HepG2 (cell line): ENCODE measurements at regions not wholly inside any gene's neighbourhood (a gene's known extent, or its start where the extent isn't known, plus 50 kb on each side); places are given as distances from the start of the nearest gene placed in this dataset.
A peak's percentile ranks its signal among the peaks of the same experiment; 100 is the strongest.
"Not testable (repeated sequence)": the region's sequence is repeated elsewhere in the genome, so short reads cannot be mapped to it uniquely, and the experiment has no call there.

Experiments used
- ATAC-seq: fragments of 200-7000 bp; cut with Tn5 transposase; 3 replicates; pipeline ENCODE4 v1.9.1; 2020; ENCODE audit warnings: mild to moderate bottlenecking, moderate library complexity
- BruUV-seq: library from RNA; stranded (reverse); fragments of 400-500 nt; replicated peaks from 2 replicates; lab custom pipeline; 2021; lab: Mats Ljungman, UMichigan
- CTCF ChIA-PET: fragments of 300-600 bp; formaldehyde crosslinking; extraction: SDS; loops from one replicate; lab custom pipeline; 2021; ENCODE audit warnings: low total read pairs, inconsistent platforms, low intra/inter-chr PET ratio; lab: Yijun Ruan, JAX
- POLR2A ChIA-PET: fragments of 350-600 bp; sonication (Branson Sonifier 250); formaldehyde crosslinking; loops from one replicate; lab custom pipeline; 2020; ENCODE audit warnings: antibody characterized with exemption, inconsistent platforms; lab: Yijun Ruan, JAX
- DNase-seq: peaks from one replicate; pipeline ENCODE4 v3.0.0-alpha.2; 2015; ENCODE audit warnings: low spot score
- FAIRE-seq: peaks from 3 replicates; lab custom pipeline; 2011; peaks lifted over from hg19 to GRCh38; lab: Jason Lieb, UNC
- H2AFZ ChIP-seq: one replicate; pipeline ENCODE4 v1.6.1; 2011; ENCODE audit warnings: low read length, inconsistent platforms
- H3K27ac ChIP-seq: fragments of 300-600 bp; 3 replicates; pipeline ENCODE4 v1.8.0; 2011; ENCODE audit warnings: mixed run types, mild to moderate bottlenecking, mixed read lengths, low read length, inconsistent platforms; ENCODE audit not compliant: insufficient read depth; ENCODE audit errors: extremely low read length
- H3K27me3 ChIP-seq, 2 experiments: fragments of 200-600 bp in 1 of 2; 2 replicates in 1 of 2; 3 replicates in 1 of 2; pipeline versions ENCODE4 v1.6.0 to v1.8.0; 2011; ENCODE audit warnings: low read length in 2 of 2, mild to moderate bottlenecking in 2 of 2, moderate library complexity in 2 of 2, inconsistent platforms in 1 of 2; ENCODE audit not compliant: insufficient read depth in 2 of 2, control insufficient read depth in 1 of 2
- H3K36me3 ChIP-seq, 2 experiments: fragments of 200-600 bp in 1 of 2; replicated peaks in 1 of 2; 2 replicates in 1 of 2; 3 replicates in 1 of 2; pipeline versions ENCODE4 v1.5.1 to v1.8.0; 2011; ENCODE audit warnings: low read length in 2 of 2, inconsistent platforms in 1 of 2; ENCODE audit not compliant: insufficient read depth in 2 of 2, control insufficient read depth in 1 of 2
- H3K4me1 ChIP-seq: 2 replicates; pipeline ENCODE4 v1.5.1; 2012; ENCODE audit warnings: low read length, inconsistent platforms; ENCODE audit not compliant: insufficient read depth
- H3K4me2 ChIP-seq: 2 replicates; pipeline ENCODE4 v1.6.0; 2011; ENCODE audit warnings: low read depth, low read length, inconsistent platforms
- H3K4me3 ChIP-seq, 3 experiments: fragments of 200-600 bp in 1 of 3; sonication (generic), shearing (Covaris generic) in 1 of 3; replicated peaks in 1 of 3; 2 replicates each; pipeline ENCODE4 v1.5.1; 2011 to 2016; ENCODE audit warnings: low read length in 3 of 3, inconsistent platforms in 2 of 3, low read depth in 2 of 3, mild to moderate bottlenecking in 2 of 3, control low read depth in 1 of 3, mixed read lengths in 1 of 3; ENCODE audit not compliant: insufficient read depth in 1 of 3
- H3K79me2 ChIP-seq: one replicate; pipeline ENCODE4 v1.6.1; 2011; ENCODE audit warnings: low read length, inconsistent platforms; ENCODE audit not compliant: insufficient read depth
- H3K9ac ChIP-seq: 2 replicates; pipeline ENCODE4 v1.6.0; 2011; ENCODE audit warnings: mild to moderate bottlenecking, low read depth, low read length, inconsistent platforms; ENCODE audit not compliant: insufficient read depth
- H3K9me3 ChIP-seq: 2 replicates; pipeline ENCODE4 v1.5.1; 2012; ENCODE audit warnings: mild to moderate bottlenecking, low read length
- H4K20me1 ChIP-seq: 2 replicates; pipeline ENCODE4 v1.6.0; 2011; ENCODE audit warnings: inconsistent platforms, mild to moderate bottlenecking, low read length, moderate library complexity; ENCODE audit not compliant: insufficient read depth
- MAFF ChIP-seq: IDR thresholded peaks from 2 replicates; pipeline ENCODE4 v1.6.1; 2011; ENCODE audit warnings: low read depth, low read length, improper control_type of control experiment
- MAFK ChIP-seq, 2 experiments: IDR thresholded peaks in 1 of 2; conservative IDR thresholded peaks in 1 of 2; 2 replicates each; pipeline ENCODE4 v1.6.1; 2011; ENCODE audit warnings: improper control_type of control experiment in 2 of 2, low read length in 2 of 2
- SP140L ChIP-seq: sonication (generic); formaldehyde crosslinking; IDR thresholded peaks from 2 replicates; pipeline ENCODE4 v1.4.0; 2020; ENCODE audit warnings: missing genetic modification reagents, borderline replicate concordance
- ZNF367 ChIP-seq: sonication (generic); formaldehyde crosslinking; IDR thresholded peaks from 2 replicates; pipeline ENCODE4 v1.4.0; 2020; ENCODE audit warnings: missing genetic modification reagents, borderline replicate concordance
- WGBS: methylation state at CpG from one replicate; pipeline ENCODE4 v1.1.6; 2017; ENCODE audit warnings: low lambda C conversion rate; 5-methylcytosine and 5-hydroxymethylcytosine counted together
- in situ Hi-C: cut with HindIII; loops from 2 replicates; pipeline ENCODE4 v1.10.0; 2017; ENCODE audit warnings: low pct_unique_long_range_greater_than_20kb; ENCODE audit not compliant: extremely low pct_ligation_motif_present
- intact Hi-C: fragments of 100-400 bp; cut with micrococcal nuclease; formaldehyde crosslinking; loops from one replicate; pipeline ENCODE4 v1.10.0; 2022; ENCODE audit not compliant: unreplicated experiment
- TF ChIP-seq, protein P1 (sequence below): sonication (generic); formaldehyde crosslinking; IDR thresholded peaks from 2 replicates; pipeline ENCODE4 v1.4.0; 2020; ENCODE audit warnings: missing genetic modification reagents
- TF ChIP-seq, protein P2 (sequence below): sonication (generic); formaldehyde crosslinking; IDR thresholded peaks from 2 replicates; pipeline ENCODE4 v1.5.1; 2020; ENCODE audit warnings: missing genetic modification reagents, mild to moderate bottlenecking, borderline replicate concordance

DNA sequence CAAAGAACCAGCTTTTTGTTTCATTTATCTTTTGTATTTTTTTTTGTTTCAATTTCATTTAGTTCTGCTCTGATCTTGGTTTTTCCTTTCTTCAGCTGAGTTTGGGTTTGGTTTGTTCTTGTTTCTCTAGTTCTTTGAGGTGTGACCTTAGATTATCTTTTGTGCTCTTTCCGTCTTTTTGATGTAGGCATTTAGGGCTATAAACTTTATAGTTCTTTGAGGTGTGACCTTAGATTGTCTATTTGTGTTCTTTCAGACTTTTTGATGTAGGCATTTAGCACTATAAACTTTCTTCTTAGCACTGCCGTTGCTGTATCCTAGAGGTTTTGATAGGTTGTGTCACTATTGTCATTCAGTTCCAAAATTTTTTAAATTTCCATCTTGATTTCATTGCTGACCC, 224.3 kb upstream of the COBL start:
- H4K20me1 ChIP-seq, H3K27ac ChIP-seq, H3K79me2 ChIP-seq, CTCF ChIA-PET, BruUV-seq, POLR2A ChIA-PET, in situ Hi-C loops, FAIRE-seq, H3K4me2 ChIP-seq, H3K4me3 ChIP-seq, intact Hi-C loops, ATAC-seq, DNase-seq, H3K36me3 ChIP-seq, H3K4me1 ChIP-seq, H3K9me3 ChIP-seq, H2AFZ ChIP-seq, H3K27me3 ChIP-seq, H3K9ac ChIP-seq: not testable (repeated sequence)
- 3% methylated on average over 2 of the region's 2 CpGs for WGBS

DNA sequence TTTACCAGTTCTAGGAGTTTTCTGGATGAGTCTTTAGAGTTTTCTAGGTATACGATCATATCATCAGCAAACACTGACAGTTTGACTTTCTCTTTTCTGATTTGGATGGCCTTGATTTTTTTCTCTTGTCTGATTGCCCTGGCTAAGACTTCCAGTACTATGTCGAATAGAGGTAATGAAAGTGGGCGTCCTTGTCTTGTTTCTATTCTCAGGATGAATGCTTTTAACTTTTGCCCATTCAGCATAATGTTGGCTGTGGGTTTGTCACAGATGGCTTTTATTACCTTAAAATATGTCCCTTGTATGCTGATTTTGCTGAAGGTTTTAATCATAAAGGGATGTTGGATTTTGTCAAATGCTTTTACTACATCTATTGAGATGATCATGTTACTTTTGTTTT, 223.2 kb upstream of the COBL start:
- Histone ChIP-seq H3K9me3 (no peaks in the 10 kb centered on the region), H2AFZ (no peak overlapping the region), H3K4me1 (no peaks in the 10 kb centered on the region), H3K4me2 (no peak overlapping the region), H3K27me3 (no peaks in the 10 kb centered on the region), H3K36me3 (no peaks in the 10 kb centered on the region), H3K9ac (no peak overlapping the region), H4K20me1 (no peaks in the 10 kb centered on the region), H3K27ac (no peak overlapping the region), H3K4me3 (no peak overlapping the region), H3K79me2 (no peaks in the 10 kb centered on the region)
- WGBS: 2% methylated on average over 3 of the region's 3 CpGs
- POLR2A ChIA-PET: no interaction called here
- DNase-seq: no peak
- ATAC-seq: no peak
- BruUV-seq: no TSS peak
- in situ Hi-C loops (no loop called here), intact Hi-C loops (no loop called here)
- CTCF ChIA-PET: no interaction called here
- no peak for TF ChIP-seq SP140L (CRISPR knock-in tag)
- TF ChIP-seq, protein P1, sequence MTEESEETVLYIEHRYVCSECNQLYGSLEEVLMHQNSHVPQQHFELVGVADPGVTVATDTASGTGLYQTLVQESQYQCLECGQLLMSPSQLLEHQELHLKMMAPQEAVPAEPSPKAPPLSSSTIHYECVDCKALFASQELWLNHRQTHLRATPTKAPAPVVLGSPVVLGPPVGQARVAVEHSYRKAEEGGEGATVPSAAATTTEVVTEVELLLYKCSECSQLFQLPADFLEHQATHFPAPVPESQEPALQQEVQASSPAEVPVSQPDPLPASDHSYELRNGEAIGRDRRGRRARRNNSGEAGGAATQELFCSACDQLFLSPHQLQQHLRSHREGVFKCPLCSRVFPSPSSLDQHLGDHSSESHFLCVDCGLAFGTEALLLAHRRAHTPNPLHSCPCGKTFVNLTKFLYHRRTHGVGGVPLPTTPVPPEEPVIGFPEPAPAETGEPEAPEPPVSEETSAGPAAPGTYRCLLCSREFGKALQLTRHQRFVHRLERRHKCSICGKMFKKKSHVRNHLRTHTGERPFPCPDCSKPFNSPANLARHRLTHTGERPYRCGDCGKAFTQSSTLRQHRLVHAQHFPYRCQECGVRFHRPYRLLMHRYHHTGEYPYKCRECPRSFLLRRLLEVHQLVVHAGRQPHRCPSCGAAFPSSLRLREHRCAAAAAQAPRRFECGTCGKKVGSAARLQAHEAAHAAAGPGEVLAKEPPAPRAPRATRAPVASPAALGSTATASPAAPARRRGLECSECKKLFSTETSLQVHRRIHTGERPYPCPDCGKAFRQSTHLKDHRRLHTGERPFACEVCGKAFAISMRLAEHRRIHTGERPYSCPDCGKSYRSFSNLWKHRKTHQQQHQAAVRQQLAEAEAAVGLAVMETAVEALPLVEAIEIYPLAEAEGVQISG (CRISPR knock-in tag): no peak
- peak; percentile 65; the same call in 1 of the 2 replicates for TF ChIP-seq MAFF
- peak; percentile 66 to 73 for TF ChIP-seq MAFK (conservative IDR thresholded peaks at IDR 0.05 in 1 of 2, IDR thresholded peaks at IDR 0.05 in 1 of 2; ENCODE audit: low read length in 2 of 2)
- TF ChIP-seq ZNF367 (CRISPR knock-in tag): no peak
- TF ChIP-seq, protein P2, sequence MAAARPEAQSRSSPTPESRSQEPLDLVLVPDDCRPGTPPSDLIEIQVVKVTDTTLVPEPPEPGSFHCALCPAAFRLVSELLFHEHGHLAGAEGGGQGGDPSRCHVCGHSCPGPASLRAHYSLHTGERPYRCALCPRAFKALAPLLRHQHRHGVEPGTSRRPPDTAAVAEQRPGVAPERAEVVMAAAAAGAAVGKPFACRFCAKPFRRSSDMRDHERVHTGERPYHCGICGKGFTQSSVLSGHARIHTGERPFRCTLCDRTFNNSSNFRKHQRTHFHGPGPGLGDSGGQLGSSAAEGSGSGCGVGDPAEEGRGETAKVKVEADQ (CRISPR knock-in tag): no peak
- FAIRE-seq: no peak
